Testis (tissue), 2 donors: ENCODE measurements at regions not wholly inside any gene's neighbourhood (a gene's known extent, or its start where the extent isn't known, plus 50 kb on each side); places are given as distances from the start of the nearest gene placed in this dataset.

Source experiments
- CTCF ChIP-seq, 3 experiments: fragments of 450-650 bp in 2 of 3; fragments of 200-600 bp in 1 of 3; sonication (generic) in 1 of 3; IDR thresholded peaks; one replicate each; pipeline ENCODE4 v1.5.1; 2016 to 2019; ENCODE audit warnings: antibody characterized with exemption in 3 of 3, mild to moderate bottlenecking in 2 of 3, moderate library complexity in 1 of 3
- POLR2A ChIP-seq: fragments of 450-650 bp; IDR thresholded peaks from one replicate; pipeline ENCODE4 v1.6.1; 2017; ENCODE audit warnings: antibody characterized with exemption, mild to moderate bottlenecking, moderate library complexity

GRCh38 chr13:37959284-37959683, 89.7 kb upstream of the TRPC4 start:
- TF ChIP-seq CTCF (IDR thresholded peaks at IDR 0.05) (no peak), POLR2A (no peak)
